ENCODE measurements at regions not wholly inside any gene's neighbourhood (a gene's known extent, or its start where the extent isn't known, plus 50 kb on each side); places are given as distances from the start of the nearest gene placed in this dataset.

GRCh38 chr21:21631961-21632360 is 633.8 kb downstream of the NCAM2 start:
- in situ Hi-C loops (cut with HindIII; ENCODE audit: low pct_ligation_motif_present, low sequenced_read_pairs): no loop called here
- TF ChIP-seq CTCF (IDR thresholded peaks at IDR 0.05; ENCODE audit: low read depth, low read length, missing control alignments): no peak
- no peak overlapping the region for H3K4me3 ChIP-seq (ENCODE audit: low read depth, low read length)
- H3K27me3 ChIP-seq (replicated peaks): no peaks in the 10 kb centered on the region
- no peak for DNase-seq
- no peaks in the 10 kb centered on the region for H3K36me3 ChIP-seq (replicated peaks)
- no peak overlapping the region for H3K27ac ChIP-seq

- no peak for DNase-seq
- in situ Hi-C loops (cut with HindIII; ENCODE audit: low pct_ligation_motif_present, low sequenced_read_pairs): no loop called here
- Histone ChIP-seq H3K27ac (no peak overlapping the region), H3K27me3 (replicated peaks) (no peaks in the 10 kb centered on the region), H3K36me3 (replicated peaks) (no peaks in the 10 kb centered on the region), H3K4me3 (ENCODE audit: low read depth, low read length) (no peak overlapping the region)
- TF ChIP-seq CTCF (IDR thresholded peaks at IDR 0.05; ENCODE audit: low read depth, low read length, missing control alignments): no peak
These were observed 634.7 kb downstream of the NCAM2 start for GRCh38 chr21:21632926-21633325.

GRCh38 chr21:21661741-21662140 is 663.5 kb downstream of the NCAM2 start:
- Histone ChIP-seq H3K4me3 (ENCODE audit: low read depth, low read length) (no peak overlapping the region), H3K27ac (no peak overlapping the region), H3K27me3 (replicated peaks) (no peaks in the 10 kb centered on the region), H3K36me3 (replicated peaks) (no peaks in the 10 kb centered on the region)
- in situ Hi-C loops (cut with HindIII; ENCODE audit: low pct_ligation_motif_present, low sequenced_read_pairs): no loop called here
- DNase-seq: no peak
- no peak for TF ChIP-seq CTCF (IDR thresholded peaks at IDR 0.05; ENCODE audit: low read depth, low read length, missing control alignments)

- Histone ChIP-seq H3K27ac (no peak overlapping the region), H3K27me3 (replicated peaks) (no peaks in the 10 kb centered on the region), H3K4me3 (ENCODE audit: low read depth, low read length) (no peak overlapping the region), H3K36me3 (replicated peaks) (no peaks in the 10 kb centered on the region)
- in situ Hi-C loops (cut with HindIII; ENCODE audit: low pct_ligation_motif_present, low sequenced_read_pairs): no loop called here
- no peak for DNase-seq
- TF ChIP-seq CTCF (IDR thresholded peaks at IDR 0.05; ENCODE audit: low read depth, low read length, missing control alignments): no peak
These were observed 664.6 kb downstream of the NCAM2 start for GRCh38 chr21:21662776-21663175.

- no peak for TF ChIP-seq CTCF (IDR thresholded peaks at IDR 0.05; ENCODE audit: low read depth, low read length, missing control alignments)
- no peaks in the 10 kb centered on the region for H3K27me3 ChIP-seq (replicated peaks)
- no peak overlapping the region for H3K27ac ChIP-seq
- DNase-seq: no peak
- no peak overlapping the region for H3K4me3 ChIP-seq (ENCODE audit: low read depth, low read length)
- in situ Hi-C loops (cut with HindIII; ENCODE audit: low pct_ligation_motif_present, low sequenced_read_pairs): no loop called here
- H3K36me3 ChIP-seq (replicated peaks): no peaks in the 10 kb centered on the region
These were observed 666.7 kb downstream of the NCAM2 start for GRCh38 chr21:21664871-21665270.

- no peak overlapping the region for H3K27ac ChIP-seq
- in situ Hi-C loops (cut with HindIII; ENCODE audit: low pct_ligation_motif_present, low sequenced_read_pairs): no loop called here
- TF ChIP-seq CTCF (IDR thresholded peaks at IDR 0.05; ENCODE audit: low read depth, low read length, missing control alignments): no peak
- no peak overlapping the region for H3K4me3 ChIP-seq (ENCODE audit: low read depth, low read length)
- DNase-seq: no peak
- no peaks in the 10 kb centered on the region for H3K27me3 ChIP-seq (replicated peaks)
- H3K36me3 ChIP-seq (replicated peaks): no peaks in the 10 kb centered on the region
These were observed 668.5 kb downstream of the NCAM2 start for GRCh38 chr21:21666689-21667088.
